GM13977 (cell line): ENCODE measurements at regions not wholly inside any gene's neighbourhood (a gene's known extent, or its start where the extent isn't known, plus 50 kb on each side); places are given as distances from the start of the nearest gene placed in this dataset.
"Not testable (repeated sequence)": the region's sequence is repeated elsewhere in the genome, so short reads cannot be mapped to it uniquely, and the experiment has no call there.

Experiments used
- DNase-seq: peaks from one replicate; pipeline ENCODE4 v3.0.0; 2012; ENCODE audit warnings: low spot score
- CTCF ChIP-seq: IDR thresholded peaks from 2 replicates; pipeline ENCODE4 v1.5.1; 2012; ENCODE audit warnings: mild to moderate bottlenecking, control low read depth; ENCODE audit not compliant: insufficient read depth; ENCODE audit errors: extremely low read depth, missing control alignments
- in situ Hi-C: fragments of 300-500 bp; cut with MboI; formaldehyde crosslinking; loops from one replicate; pipeline ENCODE4 v1.12.0; 2022; ENCODE audit warnings: low sequenced_read_pairs, low pct_unique_long_range_greater_than_20kb, mixed read lengths, inconsistent platforms; ENCODE audit not compliant: unreplicated experiment

DNA sequence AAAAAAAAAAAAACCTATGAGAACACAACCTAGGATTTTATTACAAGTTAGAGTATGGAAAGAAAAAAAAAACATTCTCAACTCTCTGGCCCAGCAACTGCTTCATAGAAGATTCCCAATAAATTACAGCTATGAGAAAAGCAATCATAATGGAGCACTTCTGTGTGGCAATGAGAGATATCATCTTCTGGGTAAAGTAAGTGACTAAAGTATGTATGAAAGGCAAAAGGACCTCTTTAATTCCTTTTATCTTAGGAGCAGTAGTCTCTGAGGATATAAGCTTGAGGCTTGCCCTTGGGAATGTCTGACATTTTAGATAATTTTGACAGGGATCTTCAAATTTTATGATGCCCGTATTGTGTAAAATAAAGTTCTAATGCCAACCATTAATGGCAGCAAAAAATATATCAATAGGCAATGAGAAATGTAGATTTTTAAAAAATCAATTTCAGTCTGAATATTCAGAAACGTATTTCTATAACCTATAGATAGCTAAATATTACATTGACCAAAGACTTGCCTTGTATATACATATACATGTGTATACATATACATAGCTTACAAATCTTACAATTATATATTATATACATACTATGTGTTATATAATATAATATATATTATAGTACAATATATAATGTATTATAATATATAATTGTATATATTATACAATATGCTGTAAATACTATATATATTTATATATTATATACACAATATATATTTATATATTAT is 823.9 kb upstream of the SLITRK1 start:
- no peak for TF ChIP-seq CTCF
- in situ Hi-C loops, result no loop called here
- DNase-seq, result no peak

- TF ChIP-seq CTCF, result no peak
- in situ Hi-C loops, result no loop called here
- DNase-seq, result no peak
Observed at GRCh38 chr13:84702174-84702573, 819.9 kb upstream of the SLITRK1 start.

DNA sequence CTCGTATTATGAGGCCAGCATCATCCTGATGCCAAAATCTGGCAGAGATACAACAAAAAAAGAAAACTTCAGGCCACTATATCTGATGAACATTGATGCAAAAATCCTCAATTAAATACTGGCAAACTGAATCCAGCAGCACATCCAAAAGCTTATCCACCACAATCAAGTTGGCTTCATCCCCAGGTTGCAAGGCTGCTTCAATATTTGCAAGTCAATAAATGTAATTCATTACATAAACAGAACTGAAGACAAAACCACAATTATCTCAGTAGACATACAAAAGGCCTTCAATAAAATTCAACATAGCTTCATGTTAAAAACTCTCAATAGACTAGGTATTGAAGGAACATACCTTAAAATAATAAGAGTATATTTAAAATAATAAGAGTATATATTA is 815.3 kb upstream of the SLITRK1 start:
- in situ Hi-C loops, result not testable (repeated sequence)

DNA sequence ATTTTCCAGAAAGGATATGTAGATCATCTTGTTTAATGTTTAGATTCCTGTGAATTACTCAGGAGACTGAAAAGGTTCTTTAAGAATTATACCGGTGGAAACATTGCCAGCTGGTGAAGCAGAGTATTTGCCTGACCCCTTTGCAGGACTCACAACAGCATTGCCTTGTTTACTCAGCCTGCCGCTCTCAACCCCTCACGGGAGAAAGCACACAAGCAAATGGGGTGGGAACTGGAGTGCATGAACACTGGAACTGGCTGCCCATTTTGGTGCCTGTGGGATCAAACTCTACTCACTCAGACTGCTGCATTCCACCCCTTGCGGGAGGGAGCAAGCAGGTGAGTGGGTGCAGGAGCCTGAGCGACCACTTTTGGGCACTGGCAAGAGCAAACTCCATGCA is 804.7 kb upstream of the SLITRK1 start:
- no peak for DNase-seq
- in situ Hi-C loops, result no loop called here
- no peak for TF ChIP-seq CTCF

More for the DNA sequence above, 815.3 kb upstream of the SLITRK1 start:
- not testable (repeated sequence) for DNase-seq

- DNase-seq, result no peak
- in situ Hi-C loops, result no loop called here
- TF ChIP-seq CTCF, result no peak
Observed at GRCh38 chr13:84686458-84686857, 804.2 kb upstream of the SLITRK1 start.

GRCh38 chr13:84684804-84685203 is 802.5 kb upstream of the SLITRK1 start:
- DNase-seq, result no peak
- in situ Hi-C loops, result no loop called here
- TF ChIP-seq CTCF, result no peak

DNA sequence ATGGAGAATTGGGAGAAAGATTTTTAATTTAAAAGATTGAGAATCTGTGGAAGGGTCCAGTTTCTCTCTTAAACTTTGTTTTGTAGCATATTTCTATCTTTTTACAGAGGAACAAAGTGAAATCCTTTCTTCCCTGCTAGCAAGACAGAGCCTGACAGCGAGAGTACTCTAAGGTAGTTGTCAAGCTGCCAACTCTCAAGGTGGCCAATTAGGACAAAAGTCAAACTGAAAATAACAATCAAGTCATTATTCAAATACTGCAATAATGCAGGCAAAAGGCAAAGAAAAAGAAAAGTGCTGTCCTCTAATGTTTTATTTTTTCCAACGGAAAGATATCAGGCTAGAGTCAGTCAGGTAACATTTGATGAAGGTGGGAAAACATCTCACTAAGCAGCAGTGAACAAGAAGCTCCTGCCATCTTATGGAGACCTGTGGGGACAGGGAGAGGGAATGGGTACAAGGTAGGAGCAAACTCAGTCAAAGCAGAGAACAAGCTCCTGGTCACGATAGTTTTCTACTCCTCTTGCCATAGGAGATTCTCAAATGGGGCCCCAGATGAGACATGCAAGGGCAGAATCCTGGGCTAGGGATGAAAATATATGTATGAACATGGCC is 801.9 kb upstream of the SLITRK1 start:
- no peak for DNase-seq
- TF ChIP-seq CTCF, result no peak
- in situ Hi-C loops, result no loop called here
